ENCODE measurements at regions not wholly inside any gene's neighbourhood (a gene's known extent, or its start where the extent isn't known, plus 50 kb on each side); places are given as distances from the start of the nearest gene placed in this dataset.

- Histone ChIP-seq H3K9me3 (no peaks in the 10 kb centered on the region), H3K27me3 (no peaks in the 10 kb centered on the region), H3K36me3 (no peaks in the 10 kb centered on the region), H3K27ac (no peak overlapping the region), H3K4me1 (no peaks in the 10 kb centered on the region), H3K4me3 (no peak overlapping the region)
- DNase-seq: no peak
- TF ChIP-seq POLR2A (IDR thresholded peaks at IDR 0.05): no peak
- TF ChIP-seq EP300 (IDR thresholded peaks at IDR 0.05): no peak
- TF ChIP-seq POLR2AphosphoS5 (IDR thresholded peaks at IDR 0.05): no peak
- TF ChIP-seq CTCF (IDR thresholded peaks at IDR 0.05): no peak
- WGBS, 5 donors: 43 to 74% (median 50%) methylated on average over 2 of the region's 2 CpGs
- intact Hi-C loops (cut with DNase I; ENCODE audit: low total_unique reads): no loop called here
These were observed 173.4 kb upstream of the CWC22 start for GRCh38 chr2:180180511-180180910.

- H3K9me3 ChIP-seq: no peaks in the 10 kb centered on the region
- no peak for DNase-seq
- H3K4me1 ChIP-seq: no peaks in the 10 kb centered on the region
- H3K27ac ChIP-seq: no peak overlapping the region
- H3K36me3 ChIP-seq: no peaks in the 10 kb centered on the region
- H3K27me3 ChIP-seq: no peaks in the 10 kb centered on the region
- intact Hi-C loops (cut with DNase I; ENCODE audit: low total_unique reads): no loop called here
- H3K4me3 ChIP-seq: no peak overlapping the region
- TF ChIP-seq EP300 (IDR thresholded peaks at IDR 0.05): no peak
- TF ChIP-seq CTCF (IDR thresholded peaks at IDR 0.05): no peak
- no peak for TF ChIP-seq POLR2A (IDR thresholded peaks at IDR 0.05)
- TF ChIP-seq POLR2AphosphoS5 (IDR thresholded peaks at IDR 0.05): no peak
These were observed 170.4 kb upstream of the CWC22 start for GRCh38 chr2:180177534-180177933.

- Histone ChIP-seq H3K4me1 (no peaks in the 10 kb centered on the region), H3K27me3 (no peaks in the 10 kb centered on the region), H3K36me3 (no peaks in the 10 kb centered on the region), H3K9me3 (peaks cover 0 to under 1% (median 0%) of the 10 kb centered on the region in 4 donors), H3K4me3 (no peak overlapping the region), H3K27ac (no peak overlapping the region)
- intact Hi-C loops (cut with DNase I; ENCODE audit: low total_unique reads): no loop called here
- no peak for TF ChIP-seq CTCF (IDR thresholded peaks at IDR 0.05)
- no peak for TF ChIP-seq EP300 (IDR thresholded peaks at IDR 0.05)
- TF ChIP-seq POLR2AphosphoS5 (IDR thresholded peaks at IDR 0.05): no peak
- no peak for TF ChIP-seq POLR2A (IDR thresholded peaks at IDR 0.05)
- no peak for DNase-seq
- 85 to 95% (median 86%) methylated on average over 2 of the region's 2 CpGs for WGBS, 5 donors
These were observed 168.6 kb upstream of the CWC22 start for GRCh38 chr2:180175736-180176135.

- Histone ChIP-seq H3K9me3 (peaks cover 0 to 11% (median 7%) of the 10 kb centered on the region in 4 donors), H3K27ac (no peak overlapping the region), H3K36me3 (no peaks in the 10 kb centered on the region), H3K4me1 (no peaks in the 10 kb centered on the region), H3K27me3 (no peaks in the 10 kb centered on the region), H3K4me3 (no peak overlapping the region)
- DNase-seq: no peak
- 87 to 92% (median 88%) methylated on average over 6 of the region's 6 CpGs for WGBS, 5 donors
- intact Hi-C loops (cut with DNase I; ENCODE audit: low total_unique reads): no loop called here
- no peak for TF ChIP-seq POLR2A (IDR thresholded peaks at IDR 0.05)
- no peak for TF ChIP-seq POLR2AphosphoS5 (IDR thresholded peaks at IDR 0.05)
- no peak for TF ChIP-seq CTCF (IDR thresholded peaks at IDR 0.05)
These were observed 167.5 kb upstream of the CWC22 start for GRCh38 chr2:180174580-180174979.

- TF ChIP-seq POLR2A (IDR thresholded peaks at IDR 0.05) (no peak), POLR2AphosphoS5 (IDR thresholded peaks at IDR 0.05) (no peak), CTCF (IDR thresholded peaks at IDR 0.05) (no peak), EP300 (IDR thresholded peaks at IDR 0.05) (no peak)
- intact Hi-C loops (cut with DNase I; ENCODE audit: low total_unique reads): no loop called here
- no peak for DNase-seq
- no peak overlapping the region for H3K4me3 ChIP-seq
- H3K9me3 ChIP-seq: peaks cover 0 to 21% (median 16%) of the 10 kb centered on the region in 4 donors
- no peaks in the 10 kb centered on the region for H3K36me3 ChIP-seq
- no peaks in the 10 kb centered on the region for H3K4me1 ChIP-seq
- no peaks in the 10 kb centered on the region for H3K27me3 ChIP-seq
- no peak overlapping the region for H3K27ac ChIP-seq
These were observed 162.4 kb upstream of the CWC22 start for GRCh38 chr2:180169474-180169873.
